ENCODE measurements at regions not wholly inside any gene's neighbourhood (a gene's known extent, or its start where the extent isn't known, plus 50 kb on each side); places are given as distances from the start of the nearest gene placed in this dataset.
"Not testable (repeated sequence)": the region's sequence is repeated elsewhere in the genome, so short reads cannot be mapped to it uniquely, and the experiment has no call there.

DNA sequence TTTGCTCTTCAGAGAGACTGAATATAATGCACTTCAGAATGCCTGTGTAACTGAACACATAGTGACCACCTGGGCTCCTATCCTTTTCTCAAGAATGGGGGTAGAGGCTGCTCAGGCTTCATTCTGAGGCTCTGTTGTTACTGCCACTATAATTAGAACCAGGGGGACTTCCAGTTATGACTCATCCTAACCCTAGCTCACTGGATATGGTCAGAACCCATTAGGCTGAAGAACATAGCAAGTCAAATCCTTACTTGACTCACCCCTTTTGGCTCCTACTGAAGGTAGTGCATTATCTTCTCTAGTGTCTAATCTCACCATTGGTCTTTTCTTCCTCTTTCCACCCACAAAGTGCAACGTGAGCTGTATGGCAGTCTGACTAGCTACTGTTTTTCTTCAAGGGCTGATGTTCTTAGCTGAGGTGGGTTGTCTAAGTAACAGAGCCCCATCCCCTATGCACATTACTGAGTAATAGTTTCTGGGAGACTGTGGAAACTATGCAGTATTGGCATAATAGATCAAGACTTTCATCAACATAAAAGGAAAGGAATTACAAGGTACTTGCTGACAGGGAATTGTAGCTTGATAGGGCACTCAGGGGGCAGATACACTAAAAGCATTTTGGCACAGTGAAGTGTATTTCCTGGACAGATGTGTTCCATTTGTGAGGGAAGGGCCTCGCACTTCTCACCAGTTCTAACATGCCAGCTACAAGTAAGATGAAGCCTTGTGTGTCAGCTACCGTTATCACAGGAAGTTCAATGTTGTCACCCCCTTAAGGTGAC is 431.0 kb upstream of the MEF2C start:
- TF ChIP-seq JUND (IDR thresholded peaks at IDR 0.05; ENCODE audit: low read depth), result no peak
- no peak for DNase-seq (ENCODE audit: low read depth in 1 of 2, low spot score in 1 of 2)
- in situ Hi-C loops (cut with HindIII; ENCODE audit: low pct_unique_long_range_greater_than_20kb, low sequenced_read_pairs), result no loop called here

- in situ Hi-C loops (cut with HindIII; ENCODE audit: low pct_unique_long_range_greater_than_20kb, low sequenced_read_pairs), result no loop called here
- DNase-seq (ENCODE audit: low read depth in 1 of 2, low spot score in 1 of 2), result no peak
These were observed 430.1 kb upstream of the MEF2C start for GRCh38 chr5:89313044-89313443.

DNA sequence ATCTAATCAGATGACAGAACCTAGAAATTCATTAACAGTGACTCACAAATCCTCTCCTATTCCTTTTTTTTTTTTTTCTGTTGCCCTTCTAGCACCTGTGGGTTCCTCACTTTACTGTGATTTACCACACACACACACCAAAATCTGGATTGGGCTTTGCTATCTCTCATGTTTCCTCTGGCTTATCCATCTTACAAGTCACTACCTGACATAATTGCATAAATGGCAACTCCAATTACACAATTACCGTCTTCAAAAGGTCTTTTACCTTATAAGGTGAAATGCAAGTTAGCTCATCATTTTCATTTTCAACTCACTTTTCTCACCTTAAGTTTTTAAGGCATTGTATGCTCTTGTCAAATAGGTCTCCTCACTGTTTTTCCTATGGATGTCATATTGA is 426.3 kb upstream of the MEF2C start:
- in situ Hi-C loops (cut with HindIII; ENCODE audit: low pct_unique_long_range_greater_than_20kb, low sequenced_read_pairs), result no loop called here
- TF ChIP-seq JUND (IDR thresholded peaks at IDR 0.05; ENCODE audit: low read depth), result no peak
- no peak for DNase-seq (ENCODE audit: low read depth in 1 of 2, low spot score in 1 of 2)

More at GRCh38 chr5:89313044-89313443, 430.1 kb upstream of the MEF2C start:
- no peak for TF ChIP-seq JUND (IDR thresholded peaks at IDR 0.05; ENCODE audit: low read depth)

GRCh38 chr5:89308606-89309040 is 425.6 kb upstream of the MEF2C start:
- DNase-seq (ENCODE audit: low read depth in 1 of 2, low spot score in 1 of 2), result no peak
- in situ Hi-C loops (cut with HindIII; ENCODE audit: low pct_unique_long_range_greater_than_20kb, low sequenced_read_pairs), result no loop called here
- TF ChIP-seq JUND (IDR thresholded peaks at IDR 0.05; ENCODE audit: low read depth), result no peak

- TF ChIP-seq JUND (IDR thresholded peaks at IDR 0.05; ENCODE audit: low read depth), result no peak
- in situ Hi-C loops (cut with HindIII; ENCODE audit: low pct_unique_long_range_greater_than_20kb, low sequenced_read_pairs), result no loop called here
- DNase-seq (ENCODE audit: low read depth in 1 of 2, low spot score in 1 of 2), result no peak
These were observed 425.0 kb upstream of the MEF2C start for GRCh38 chr5:89307972-89308371.

- in situ Hi-C loops (cut with HindIII; ENCODE audit: low pct_unique_long_range_greater_than_20kb, low sequenced_read_pairs); DNase-seq (ENCODE audit: low read depth in 1 of 2, low spot score in 1 of 2): not testable (repeated sequence)
These were observed 424.2 kb upstream of the MEF2C start for GRCh38 chr5:89307141-89307540.

GRCh38 chr5:89303033-89303480 is 420.1 kb upstream of the MEF2C start:
- in situ Hi-C loops (cut with HindIII; ENCODE audit: low pct_unique_long_range_greater_than_20kb, low sequenced_read_pairs), result no loop called here
- TF ChIP-seq JUND (IDR thresholded peaks at IDR 0.05; ENCODE audit: low read depth), result no peak
- no peak for DNase-seq (ENCODE audit: low read depth in 1 of 2, low spot score in 1 of 2)

DNA sequence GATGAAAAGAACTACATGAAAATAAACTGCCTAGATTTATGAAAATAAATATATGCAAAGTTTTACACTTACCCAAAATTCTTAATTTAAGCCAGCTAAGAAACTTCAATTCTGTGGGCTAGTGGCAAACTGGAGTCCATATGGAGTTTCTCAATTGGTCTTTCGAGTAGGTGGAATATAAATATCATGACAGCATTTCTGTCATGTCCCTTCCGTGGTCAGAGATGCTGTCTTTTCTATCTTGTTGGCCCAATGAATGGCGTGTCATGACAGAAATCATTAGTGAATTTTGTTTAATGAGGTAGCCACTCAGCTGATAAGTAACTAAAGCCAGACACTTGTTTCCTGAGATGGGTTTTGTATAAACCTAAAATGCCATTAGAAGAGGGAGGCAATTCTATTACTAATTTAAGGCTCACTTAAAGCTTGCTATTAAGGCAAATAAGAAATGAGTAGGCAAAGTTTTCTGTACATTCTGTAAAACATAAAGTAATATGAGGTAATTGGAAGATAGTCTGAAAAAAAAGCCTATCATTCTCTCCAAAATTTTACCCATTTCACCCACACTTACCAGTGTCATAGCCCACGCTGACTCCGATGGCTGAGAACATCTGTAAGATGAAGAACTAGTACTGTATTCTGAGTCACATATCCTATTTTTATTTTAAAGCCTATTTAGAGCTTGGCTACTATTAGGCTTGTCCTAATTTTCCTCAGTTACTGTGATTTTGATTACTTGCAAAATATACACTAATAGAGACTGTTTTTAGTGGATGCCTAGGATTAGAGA is 419.3 kb upstream of the MEF2C start:
- no peak for TF ChIP-seq JUND (IDR thresholded peaks at IDR 0.05; ENCODE audit: low read depth)
- no peak for DNase-seq (ENCODE audit: low read depth in 1 of 2, low spot score in 1 of 2)
- in situ Hi-C loops (cut with HindIII; ENCODE audit: low pct_unique_long_range_greater_than_20kb, low sequenced_read_pairs), result no loop called here

- in situ Hi-C loops (cut with HindIII; ENCODE audit: low pct_unique_long_range_greater_than_20kb, low sequenced_read_pairs), result no loop called here
- TF ChIP-seq JUND (IDR thresholded peaks at IDR 0.05; ENCODE audit: low read depth), result no peak
- no peak for DNase-seq (ENCODE audit: low read depth in 1 of 2, low spot score in 1 of 2)
These were observed 418.5 kb upstream of the MEF2C start for GRCh38 chr5:89301321-89302025.

GRCh38 chr5:89300426-89300970 is 417.5 kb upstream of the MEF2C start:
- DNase-seq (ENCODE audit: low read depth in 1 of 2, low spot score in 1 of 2), result no peak
- no peak for TF ChIP-seq JUND (IDR thresholded peaks at IDR 0.05; ENCODE audit: low read depth)
- in situ Hi-C loops (cut with HindIII; ENCODE audit: low pct_unique_long_range_greater_than_20kb, low sequenced_read_pairs), result no loop called here

GRCh38 chr5:89299998-89300397 is 417.0 kb upstream of the MEF2C start:
- TF ChIP-seq JUND (IDR thresholded peaks at IDR 0.05; ENCODE audit: low read depth), result no peak
- in situ Hi-C loops (cut with HindIII; ENCODE audit: low pct_unique_long_range_greater_than_20kb, low sequenced_read_pairs), result no loop called here
- DNase-seq (ENCODE audit: low read depth in 1 of 2, low spot score in 1 of 2), result no peak

DNA sequence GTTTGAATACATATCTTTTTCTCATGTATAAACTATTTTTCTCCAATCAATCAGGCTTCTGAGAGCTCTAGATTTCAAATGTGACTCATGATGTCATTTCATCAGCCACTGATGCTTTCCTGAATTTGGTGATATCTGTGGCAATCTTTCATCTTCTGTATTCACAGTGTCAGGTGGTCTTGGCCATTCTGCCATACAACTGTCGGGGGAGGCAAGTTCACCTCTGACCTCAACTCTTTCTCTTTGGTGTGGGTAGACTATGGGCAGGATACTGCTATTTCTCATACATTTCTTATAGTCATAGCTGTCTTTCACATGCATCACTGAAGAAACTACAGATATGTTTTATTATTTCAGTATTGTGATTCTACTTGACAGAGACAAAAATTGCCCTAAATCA is 414.1 kb upstream of the MEF2C start:
- in situ Hi-C loops (cut with HindIII; ENCODE audit: low pct_unique_long_range_greater_than_20kb, low sequenced_read_pairs), result no loop called here
- no peak for TF ChIP-seq JUND (IDR thresholded peaks at IDR 0.05; ENCODE audit: low read depth)
- no peak for DNase-seq (ENCODE audit: low read depth in 1 of 2, low spot score in 1 of 2)

Measured in T47D (cell line).